Stomach (tissue), 4 donors: ENCODE measurements at regions not wholly inside any gene's neighbourhood (a gene's known extent, or its start where the extent isn't known, plus 50 kb on each side); places are given as distances from the start of the nearest gene placed in this dataset.

Experiments
- CTCF ChIP-seq, 7 experiments: fragments of 450-650 bp in 4 of 7; fragments of 200-600 bp in 3 of 7; sonication (generic) in 3 of 7; IDR thresholded peaks; one replicate each; pipeline ENCODE4 v1.5.1; 2016 to 2019; ENCODE audit warnings: antibody characterized with exemption in 7 of 7, control low read depth in 2 of 7, mild to moderate bottlenecking in 1 of 7
- POLR2A ChIP-seq, 4 donors: fragments of 450-650 bp; IDR thresholded peaks; one replicate each; pipeline ENCODE4 v1.6.1; 2016; ENCODE audit warnings: antibody characterized with exemption in 4 of 4, control low read depth in 2 of 4, mild to moderate bottlenecking in 1 of 4, moderate library complexity in 1 of 4
- POLR2AphosphoS5 ChIP-seq, 3 donors: sonication (generic); formaldehyde crosslinking; IDR thresholded peaks; one replicate each; pipeline ENCODE4 v1.6.1; 2016; ENCODE audit warnings: antibody characterized with exemption in 3 of 3

- TF ChIP-seq POLR2A (IDR thresholded peaks at IDR 0.05): no peak
- no peak for TF ChIP-seq CTCF (IDR thresholded peaks at IDR 0.05)
- TF ChIP-seq POLR2AphosphoS5 (IDR thresholded peaks at IDR 0.05): no peak
These were observed 127.3 kb upstream of the ZNF608 start for GRCh38 chr5:124873713-124874112.
